Upper lobe of left lung (tissue), 6 donors: ENCODE measurements at regions not wholly inside any gene's neighbourhood (a gene's known extent, or its start where the extent isn't known, plus 50 kb on each side); places are given as distances from the start of the nearest gene placed in this dataset.

ENCODE experiments used
- ATAC-seq, 2 donors: fragments of 200-7000 bp; cut with Tn5 transposase; one replicate each; pipeline ENCODE4 v1.9.1; 2022; ENCODE audit warnings: mild to moderate bottlenecking in 2 of 2, moderate library complexity in 2 of 2; ENCODE audit not compliant: low FRiP score in 2 of 2
- DNase-seq, 2 donors: peaks; one replicate each; pipeline ENCODE4 v3.0.0-alpha.2; 2019 to 2020
- H3K27ac ChIP-seq, 4 donors: fragments of 200-600 bp; sonication (generic); one replicate each; pipeline ENCODE4 v1.5.1; 2016 to 2019
- H3K27me3 ChIP-seq, 4 donors: fragments of 200-600 bp; sonication (generic); one replicate each; pipeline ENCODE4 v1.5.1; 2017 to 2019
- H3K36me3 ChIP-seq, 4 donors: fragments of 200-600 bp; sonication (generic); one replicate each; pipeline ENCODE4 v1.5.1; 2016 to 2019
- H3K4me1 ChIP-seq, 4 donors: fragments of 200-600 bp; sonication (generic); one replicate each; pipeline ENCODE4 v1.5.1; 2018 to 2019
- H3K4me3 ChIP-seq, 4 donors: fragments of 200-600 bp; sonication (generic); one replicate each; pipeline ENCODE4 v1.5.1; 2017 to 2019; ENCODE audit warnings: mild to moderate bottlenecking in 2 of 4, moderate library complexity in 1 of 4
- H3K9me3 ChIP-seq, 4 donors: fragments of 200-600 bp; sonication (generic); one replicate each; pipeline ENCODE4 v1.5.1; 2018 to 2019
- EP300 ChIP-seq, 4 donors: sonication (generic); formaldehyde crosslinking; IDR thresholded peaks; one replicate each; pipeline ENCODE4 v1.5.1; 2017; ENCODE audit warnings: antibody characterized with exemption in 4 of 4, control low read depth in 2 of 4
- POLR2A ChIP-seq, 4 donors: fragments of 450-650 bp; IDR thresholded peaks; one replicate each; pipeline ENCODE4 v1.5.1; 2016 to 2017; ENCODE audit warnings: antibody characterized with exemption in 4 of 4, mild to moderate bottlenecking in 2 of 4
- POLR2AphosphoS5 ChIP-seq, 2 donors: sonication (generic); formaldehyde crosslinking; IDR thresholded peaks; one replicate each; pipeline ENCODE4 v1.5.1; 2017; ENCODE audit warnings: antibody characterized with exemption in 2 of 2
- WGBS, 2 donors: methylation state at CpG; one replicate each; pipeline ENCODE4 v1.1.5; 2017 to 2018; 5-methylcytosine and 5-hydroxymethylcytosine counted together
- TF ChIP-seq, protein P1 (sequence below), 6 experiments: fragments of 450-650 bp in 4 of 6; fragments of 200-600 bp in 2 of 6; sonication (generic) in 2 of 6; IDR thresholded peaks; one replicate each; pipeline ENCODE4 v1.5.1; 2016 to 2019; ENCODE audit warnings: antibody characterized with exemption in 6 of 6
- donor health status: DM: no; HTN: no; CAD: no; lungs with moderate emphysema.
- donor health status: DM: no; HTN: yes; CAD: no; lungs with severe emphysema.

DNA sequence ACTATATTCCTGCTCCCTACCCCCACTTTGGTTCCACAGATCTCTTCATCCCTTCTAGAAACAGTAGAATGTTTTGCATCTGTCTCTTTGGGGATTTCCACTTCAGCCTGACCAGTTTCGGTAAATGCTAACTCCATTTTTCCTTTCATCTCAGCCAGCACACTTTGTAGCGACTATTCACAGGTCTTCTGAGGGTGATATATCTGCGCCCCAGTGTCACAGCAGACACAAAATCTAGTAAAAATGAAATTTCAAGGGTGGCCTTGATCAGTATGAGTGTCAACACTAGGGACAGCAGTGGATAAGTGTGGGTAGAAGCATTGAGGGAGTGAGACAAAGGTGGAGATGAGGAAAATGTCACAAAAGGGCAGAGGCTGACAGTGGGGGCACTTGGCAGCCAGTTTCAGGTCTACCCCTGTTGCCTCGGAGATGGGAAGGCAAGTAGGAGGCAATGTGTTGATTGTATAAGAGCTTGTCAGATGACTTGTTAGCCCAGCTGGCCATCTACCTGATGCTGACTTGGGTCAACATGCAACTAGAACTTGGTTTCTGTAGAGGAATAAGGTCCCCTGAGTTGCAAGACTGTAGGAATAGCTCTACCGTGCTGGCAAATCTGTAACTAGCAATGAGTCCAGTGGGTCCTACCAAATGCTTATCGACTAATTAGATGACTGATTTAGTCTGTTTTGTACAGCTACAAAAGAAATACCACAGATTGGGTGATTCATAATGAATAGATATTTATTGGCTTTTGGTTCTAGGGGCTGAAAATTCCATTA lies 60.7 kb downstream of the CXCR4 start:
- TF ChIP-seq, protein P1, sequence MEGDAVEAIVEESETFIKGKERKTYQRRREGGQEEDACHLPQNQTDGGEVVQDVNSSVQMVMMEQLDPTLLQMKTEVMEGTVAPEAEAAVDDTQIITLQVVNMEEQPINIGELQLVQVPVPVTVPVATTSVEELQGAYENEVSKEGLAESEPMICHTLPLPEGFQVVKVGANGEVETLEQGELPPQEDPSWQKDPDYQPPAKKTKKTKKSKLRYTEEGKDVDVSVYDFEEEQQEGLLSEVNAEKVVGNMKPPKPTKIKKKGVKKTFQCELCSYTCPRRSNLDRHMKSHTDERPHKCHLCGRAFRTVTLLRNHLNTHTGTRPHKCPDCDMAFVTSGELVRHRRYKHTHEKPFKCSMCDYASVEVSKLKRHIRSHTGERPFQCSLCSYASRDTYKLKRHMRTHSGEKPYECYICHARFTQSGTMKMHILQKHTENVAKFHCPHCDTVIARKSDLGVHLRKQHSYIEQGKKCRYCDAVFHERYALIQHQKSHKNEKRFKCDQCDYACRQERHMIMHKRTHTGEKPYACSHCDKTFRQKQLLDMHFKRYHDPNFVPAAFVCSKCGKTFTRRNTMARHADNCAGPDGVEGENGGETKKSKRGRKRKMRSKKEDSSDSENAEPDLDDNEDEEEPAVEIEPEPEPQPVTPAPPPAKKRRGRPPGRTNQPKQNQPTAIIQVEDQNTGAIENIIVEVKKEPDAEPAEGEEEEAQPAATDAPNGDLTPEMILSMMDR (IDR thresholded peaks at IDR 0.05), result no peak
- TF ChIP-seq POLR2AphosphoS5 (IDR thresholded peaks at IDR 0.05), result no peak
- no peak for TF ChIP-seq POLR2A (IDR thresholded peaks at IDR 0.05)
- TF ChIP-seq EP300 (IDR thresholded peaks at IDR 0.05), result no peak
- no peak for DNase-seq
- WGBS, 2 donors, result 89% methylated on average over 6 of the region's 6 CpGs
- Histone ChIP-seq H3K4me1 (no peaks in the 10 kb centered on the region), H3K9me3 (no peaks in the 10 kb centered on the region), H3K27ac (no peak overlapping the region), H3K4me3 (no peak overlapping the region), H3K36me3 (no peaks in the 10 kb centered on the region), H3K27me3 (no peaks in the 10 kb centered on the region)
- no peak for ATAC-seq

DNA sequence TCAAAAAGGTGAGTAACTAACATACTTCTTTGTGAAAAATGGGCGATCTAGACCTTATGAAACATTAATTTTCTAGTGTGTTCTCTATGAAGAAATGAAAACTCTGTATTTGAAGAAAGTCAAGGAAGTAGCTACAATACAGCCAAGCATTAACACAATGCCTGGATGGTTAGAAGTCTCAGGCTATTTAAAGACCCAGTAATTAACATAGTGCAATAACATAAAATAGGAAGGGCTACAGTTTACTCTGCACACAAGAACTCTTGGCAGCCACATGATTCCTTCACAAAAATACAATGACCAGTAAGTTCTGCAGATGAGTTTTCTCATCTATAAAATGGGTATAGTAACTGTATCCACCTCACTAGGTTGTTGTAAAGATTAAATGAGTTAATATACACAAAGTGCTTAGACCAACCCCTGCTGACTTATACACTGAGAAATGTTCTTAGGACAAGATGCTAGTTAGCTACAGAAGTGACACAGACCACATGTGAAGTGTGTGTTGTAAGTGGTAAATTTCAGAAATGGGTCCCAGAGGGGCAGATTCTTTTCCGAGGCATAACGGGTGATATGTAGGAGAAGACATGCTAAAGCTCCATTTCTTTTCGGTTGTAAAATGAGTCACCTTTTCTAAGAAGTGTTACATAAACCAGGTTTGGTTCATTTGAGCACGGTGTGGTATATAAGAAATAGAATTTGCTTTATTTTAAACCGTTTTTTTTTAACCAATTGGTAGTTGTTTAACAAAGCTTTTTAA lies 61.8 kb downstream of the CXCR4 start:
- H3K36me3 ChIP-seq, result no peaks in the 10 kb centered on the region
- 80 to 82% methylated on average over 6 of the region's 6 CpGs for WGBS, 2 donors
- H3K4me3 ChIP-seq, result no peak overlapping the region
- no peaks in the 10 kb centered on the region for H3K4me1 ChIP-seq
- TF ChIP-seq POLR2A (IDR thresholded peaks at IDR 0.05) (no peak), EP300 (IDR thresholded peaks at IDR 0.05) (no peak), POLR2AphosphoS5 (IDR thresholded peaks at IDR 0.05) (no peak)
- TF ChIP-seq, protein P1 (IDR thresholded peaks at IDR 0.05), result no peak
- ATAC-seq, result no peak
- H3K27me3 ChIP-seq, result no peaks in the 10 kb centered on the region
- no peak for DNase-seq
- H3K27ac ChIP-seq, result no peak overlapping the region
- no peaks in the 10 kb centered on the region for H3K9me3 ChIP-seq

DNA sequence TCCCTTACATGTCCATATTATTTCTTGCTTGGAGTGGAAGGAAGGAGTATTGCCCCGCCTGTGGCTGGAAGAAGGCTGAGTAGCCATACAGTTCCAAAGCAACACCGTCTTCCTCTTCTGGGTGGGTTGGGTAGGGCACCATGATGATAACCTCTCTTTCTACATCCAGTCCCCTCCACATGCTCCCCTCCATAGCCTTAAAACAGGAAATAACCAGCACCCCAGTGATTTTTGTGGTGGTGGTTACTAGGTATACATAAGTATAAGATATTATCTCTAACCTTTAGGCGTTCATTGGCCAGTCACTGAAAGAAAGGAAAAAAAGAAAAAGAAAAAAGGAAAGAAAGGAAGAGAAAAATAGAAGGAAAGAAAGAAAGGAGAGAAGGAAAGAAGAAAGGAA lies 63.1 kb downstream of the CXCR4 start:
- no peak for ATAC-seq
- DNase-seq, result no peak
- H3K27me3 ChIP-seq, result no peaks in the 10 kb centered on the region
- no peaks in the 10 kb centered on the region for H3K9me3 ChIP-seq
- H3K4me3 ChIP-seq, result no peak overlapping the region
- 94% methylated on average over 3 of the region's 3 CpGs for WGBS, 2 donors
- H3K4me1 ChIP-seq, result no peaks in the 10 kb centered on the region
- H3K27ac ChIP-seq, result no peak overlapping the region
- H3K36me3 ChIP-seq, result no peaks in the 10 kb centered on the region
- TF ChIP-seq POLR2AphosphoS5 (IDR thresholded peaks at IDR 0.05) (no peak), POLR2A (IDR thresholded peaks at IDR 0.05) (no peak), EP300 (IDR thresholded peaks at IDR 0.05) (no peak)
- TF ChIP-seq, protein P1 (IDR thresholded peaks at IDR 0.05), result no peak

DNA sequence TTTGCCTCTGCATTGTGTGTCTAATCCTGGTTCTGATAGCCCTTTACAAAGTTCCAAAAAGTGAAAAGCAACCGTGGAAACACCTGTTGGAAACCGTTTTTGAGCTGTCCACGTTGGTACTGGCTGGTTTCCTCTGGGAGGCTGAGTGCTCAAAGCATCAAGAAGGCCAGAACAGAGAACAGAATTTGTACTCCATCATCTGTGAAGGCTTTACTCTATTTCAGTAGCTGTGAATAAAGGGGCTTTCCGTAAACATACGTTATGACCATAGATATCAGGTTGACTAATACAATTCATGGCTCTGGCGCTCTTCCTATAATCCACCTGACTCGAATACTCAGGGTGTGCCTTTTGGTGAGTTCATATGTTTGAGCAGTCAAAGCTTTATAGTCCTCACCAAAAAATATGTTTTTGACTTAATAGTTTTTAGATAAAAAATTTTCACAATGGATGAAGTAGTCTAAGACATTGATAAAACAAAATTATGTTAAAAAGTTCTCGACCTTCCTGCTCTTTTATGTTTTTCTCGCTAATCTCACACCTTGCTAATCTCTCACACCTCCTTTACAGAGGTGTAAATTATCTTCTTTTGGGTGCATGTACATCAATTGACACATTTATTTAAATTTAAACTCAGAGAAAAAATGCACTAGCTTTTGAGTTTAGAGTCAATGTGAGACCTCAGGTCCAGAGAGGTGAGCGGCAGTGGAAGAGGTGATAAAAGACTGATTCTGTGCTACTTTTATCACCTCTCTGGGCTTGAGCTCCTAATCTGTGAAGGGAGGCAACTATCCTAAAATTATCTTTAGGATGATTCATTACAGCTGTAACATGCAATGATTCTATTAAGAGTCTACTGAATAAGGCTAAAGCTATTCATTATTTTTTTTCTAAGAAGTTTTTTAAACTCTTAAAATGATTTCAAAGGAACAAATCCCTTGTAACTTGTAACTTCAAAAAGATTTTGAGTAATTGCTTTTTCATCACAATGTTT lies 65.3 kb downstream of the CXCR4 start:
- ATAC-seq, result no peak
- H3K4me3 ChIP-seq, result no peak overlapping the region
- H3K27me3 ChIP-seq, result no peaks in the 10 kb centered on the region
- TF ChIP-seq POLR2AphosphoS5 (IDR thresholded peaks at IDR 0.05) (no peak), POLR2A (IDR thresholded peaks at IDR 0.05) (no peak), EP300 (IDR thresholded peaks at IDR 0.05) (no peak)
- TF ChIP-seq, protein P1 (IDR thresholded peaks at IDR 0.05), result no peak
- H3K27ac ChIP-seq, result no peak overlapping the region
- no peaks in the 10 kb centered on the region for H3K36me3 ChIP-seq
- DNase-seq, result no peak
- 75 to 77% methylated on average over 10 of the region's 10 CpGs for WGBS, 2 donors
- H3K4me1 ChIP-seq, result no peaks in the 10 kb centered on the region
- H3K9me3 ChIP-seq, result no peaks in the 10 kb centered on the region
